ENCODE measurements at regions not wholly inside any gene's neighbourhood (a gene's known extent, or its start where the extent isn't known, plus 50 kb on each side); places are given as distances from the start of the nearest gene placed in this dataset.

DNA sequence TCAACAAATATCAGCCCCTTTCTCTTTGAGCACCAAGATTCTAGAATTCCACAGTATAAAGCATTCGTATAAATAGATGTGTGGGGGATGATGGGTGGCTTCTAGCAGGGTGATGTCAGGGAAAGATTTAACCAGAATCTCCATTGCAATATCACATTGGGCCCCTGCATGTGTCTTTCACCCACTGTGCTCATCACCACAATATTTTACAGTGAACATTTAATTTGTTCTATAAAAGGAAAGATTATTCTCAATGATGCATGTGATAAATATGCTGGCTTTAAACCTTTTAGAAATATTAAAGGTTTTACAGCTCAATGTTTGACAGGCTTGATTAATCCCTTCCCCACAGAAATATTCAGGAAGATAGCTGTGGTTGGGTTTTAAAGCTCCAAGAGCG lies 457.8 kb upstream of the DAB1 start:
- DNase-seq (ENCODE audit: low spot score) (no peak), ATAC-seq (ENCODE audit: insufficient number of reproducible peaks, low FRiP score, low read depth) (no peak)
- Histone ChIP-seq H3K36me3 (no peaks in the 10 kb centered on the region), H3K27ac (no peak overlapping the region), H3K27me3 (replicated peaks; ENCODE audit: insufficient read depth) (no peaks in the 10 kb centered on the region), H3K9me3 (no peaks in the 10 kb centered on the region), H3K4me1 (ENCODE audit: control insufficient read depth in 1 of 2, low read depth in 2 of 2) (no peaks in the 10 kb centered on the region), H3K4me3 (no peak overlapping the region)
- no peak for TF ChIP-seq CTCF (IDR thresholded peaks at IDR 0.05)

- Histone ChIP-seq H3K9me3 (no peaks in the 10 kb centered on the region), H3K4me3 (no peak overlapping the region), H3K36me3 (no peaks in the 10 kb centered on the region), H3K4me1 (ENCODE audit: control insufficient read depth in 1 of 2, low read depth in 2 of 2) (no peaks in the 10 kb centered on the region), H3K27ac (no peak overlapping the region), H3K27me3 (replicated peaks; ENCODE audit: insufficient read depth) (no peaks in the 10 kb centered on the region)
- no peak for ATAC-seq (ENCODE audit: insufficient number of reproducible peaks, low FRiP score, low read depth)
- no peak for DNase-seq (ENCODE audit: low spot score)
- no peak for TF ChIP-seq CTCF (IDR thresholded peaks at IDR 0.05)
These were observed 455.8 kb upstream of the DAB1 start for GRCh38 chr1:57879700-57880099.

- no peak for TF ChIP-seq CTCF (IDR thresholded peaks at IDR 0.05)
- Histone ChIP-seq H3K9me3 (no peaks in the 10 kb centered on the region), H3K27me3 (replicated peaks; ENCODE audit: insufficient read depth) (no peaks in the 10 kb centered on the region), H3K27ac (no peak overlapping the region), H3K4me1 (ENCODE audit: control insufficient read depth in 1 of 2, low read depth in 2 of 2) (no peaks in the 10 kb centered on the region), H3K4me3 (no peak overlapping the region), H3K36me3 (no peaks in the 10 kb centered on the region)
- ATAC-seq (ENCODE audit: insufficient number of reproducible peaks, low FRiP score, low read depth) = no peak
- DNase-seq (ENCODE audit: low spot score) = no peak
These were observed 450.6 kb upstream of the DAB1 start for GRCh38 chr1:57874418-57874877.

GRCh38 chr1:57872913-57873312 lies 449.1 kb upstream of the DAB1 start:
- H3K9me3 ChIP-seq = no peaks in the 10 kb centered on the region
- no peaks in the 10 kb centered on the region for H3K27me3 ChIP-seq (replicated peaks; ENCODE audit: insufficient read depth)
- no peaks in the 10 kb centered on the region for H3K36me3 ChIP-seq
- DNase-seq (ENCODE audit: low spot score) = no peak
- H3K4me3 ChIP-seq = no peak overlapping the region
- no peak overlapping the region for H3K27ac ChIP-seq
- no peaks in the 10 kb centered on the region for H3K4me1 ChIP-seq (ENCODE audit: control insufficient read depth in 1 of 2, low read depth in 2 of 2)
- no peak for ATAC-seq (ENCODE audit: insufficient number of reproducible peaks, low FRiP score, low read depth)
- no peak for TF ChIP-seq CTCF (IDR thresholded peaks at IDR 0.05)

DNA sequence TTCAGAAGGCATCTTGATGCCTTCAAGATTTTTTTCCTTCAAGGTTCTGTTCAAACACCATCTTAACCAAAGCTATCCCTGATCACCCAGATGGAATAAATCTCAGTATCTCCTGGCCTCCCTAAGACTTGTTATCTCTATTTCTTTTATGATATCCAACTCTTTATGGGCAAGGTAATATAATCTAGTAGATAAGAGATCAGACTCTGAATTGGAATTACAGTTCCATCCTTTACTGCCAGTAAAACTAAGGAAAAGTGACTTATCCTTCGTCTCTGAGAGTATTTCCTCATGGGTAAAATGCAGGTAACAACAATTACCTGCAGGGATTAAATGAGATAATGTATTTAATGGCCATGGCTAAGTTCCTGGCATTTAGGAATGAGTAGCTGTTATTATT lies 445.0 kb upstream of the DAB1 start:
- no peaks in the 10 kb centered on the region for H3K36me3 ChIP-seq
- TF ChIP-seq CTCF (IDR thresholded peaks at IDR 0.05) = no peak
- no peaks in the 10 kb centered on the region for H3K27me3 ChIP-seq (replicated peaks; ENCODE audit: insufficient read depth)
- H3K27ac ChIP-seq = no peak overlapping the region
- no peak for DNase-seq (ENCODE audit: low spot score)
- H3K9me3 ChIP-seq = no peaks in the 10 kb centered on the region
- no peak overlapping the region for H3K4me3 ChIP-seq
- ATAC-seq (ENCODE audit: insufficient number of reproducible peaks, low FRiP score, low read depth) = no peak
- H3K4me1 ChIP-seq (ENCODE audit: control insufficient read depth in 1 of 2, low read depth in 2 of 2) = no peaks in the 10 kb centered on the region

All from thoracic aorta (tissue), 2 donors.